ENCODE measurements at regions not wholly inside any gene's neighbourhood (a gene's known extent, or its start where the extent isn't known, plus 50 kb on each side); places are given as distances from the start of the nearest gene placed in this dataset.

GRCh38 chr2:105604938-105605337, 139.8 kb upstream of the NCK2 start:
- TF ChIP-seq POLR2A (IDR thresholded peaks at IDR 0.05; ENCODE audit: low read depth, low read length) = no peak
- no peak for TF ChIP-seq POLR2AphosphoS5 (IDR thresholded peaks at IDR 0.05; ENCODE audit: low read depth, low read length)
- no peak for TF ChIP-seq TAF1 (IDR thresholded peaks at IDR 0.05; ENCODE audit: low read depth, low read length)
- TF ChIP-seq SPI1 (IDR thresholded peaks at IDR 0.05; ENCODE audit: low read depth, low read length) = no peak
- no peak for TF ChIP-seq POU2F2 (IDR thresholded peaks at IDR 0.05; ENCODE audit: low read depth, low read length)
- TF ChIP-seq PAX5 (IDR thresholded peaks at IDR 0.05; ENCODE audit: insufficient read depth, low read length, severe bottlenecking) = no peak
